NCI-H2081 (cell line): ENCODE measurements at regions not wholly inside any gene's neighbourhood (a gene's known extent, or its start where the extent isn't known, plus 50 kb on each side); places are given as distances from the start of the nearest gene placed in this dataset.

Experiments
- DNase-seq, 2 experiments: peaks; one replicate each; lab custom pipeline; 2025; lab: John Stamatoyannopoulos, UW

DNA sequence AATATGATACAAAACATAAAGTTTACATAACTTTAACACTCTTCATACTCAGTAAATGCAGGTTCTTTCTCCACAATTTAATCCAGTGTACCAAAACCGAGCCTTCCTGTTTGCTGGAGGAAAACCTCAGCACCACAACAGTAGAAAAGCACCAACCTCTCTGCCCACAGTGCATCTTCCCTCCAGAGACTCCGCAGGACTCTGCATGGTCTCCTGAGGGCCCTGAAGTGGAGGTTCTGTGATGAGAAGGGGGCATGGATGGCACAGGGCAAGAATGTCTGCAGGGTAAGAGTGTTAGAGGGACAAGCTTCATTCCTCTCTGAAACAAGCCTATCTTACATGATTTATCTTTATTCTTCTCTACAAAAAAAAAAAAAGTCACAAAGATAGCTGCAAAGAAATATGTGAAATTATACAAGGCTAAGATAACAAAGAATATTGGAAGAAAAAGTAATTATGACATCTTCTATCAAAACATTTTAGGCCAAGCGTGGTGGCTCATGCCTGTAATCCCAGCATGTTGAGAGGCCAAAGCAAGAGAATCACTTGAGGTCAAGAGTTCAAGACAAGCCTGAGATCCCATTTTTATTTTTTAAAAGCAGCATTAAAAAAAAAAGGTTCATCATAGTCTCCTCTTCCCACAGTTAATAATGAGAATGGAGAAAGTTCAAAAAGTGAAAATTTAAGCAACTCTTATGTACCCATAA is 102.0 kb downstream of the VPREB1 start:
- DNase-seq = no peak

- DNase-seq = no peak
Observed at GRCh38 chr22:22348127-22348814, 103.7 kb downstream of the VPREB1 start.

DNA sequence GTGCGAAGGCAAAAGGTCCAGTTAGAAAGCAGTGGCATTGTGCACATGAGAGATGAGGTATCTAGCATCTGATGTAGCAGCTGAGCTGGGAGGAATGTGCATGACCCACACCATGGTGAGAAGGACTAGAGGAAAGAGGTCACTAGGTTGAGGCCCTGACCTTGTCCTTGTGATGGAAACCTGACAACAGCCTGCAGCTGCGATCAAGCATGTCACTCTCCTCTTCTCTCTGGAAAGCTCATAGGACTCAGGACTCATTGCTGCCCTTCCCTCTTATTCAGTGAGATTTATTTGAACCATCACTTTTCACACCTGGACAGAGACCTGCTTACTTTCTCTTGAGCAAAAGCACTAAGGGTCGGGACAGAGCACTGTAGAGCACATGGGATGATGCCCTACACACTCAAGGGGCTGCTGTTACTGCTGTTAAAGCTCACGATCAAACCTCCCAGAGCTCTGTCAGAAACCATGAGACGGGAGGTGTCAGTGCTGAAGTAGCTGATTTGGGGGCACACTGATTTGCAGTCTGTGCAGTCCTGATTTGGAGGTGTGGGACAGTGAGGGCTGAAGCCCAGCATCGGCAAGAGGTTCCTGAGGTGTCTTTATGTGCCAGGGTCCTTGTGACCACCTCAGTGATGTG is 104.3 kb downstream of the VPREB1 start:
- DNase-seq = no peak

- no peak for DNase-seq
Observed at GRCh38 chr22:22349455-22349836, 104.9 kb downstream of the VPREB1 start.

DNA sequence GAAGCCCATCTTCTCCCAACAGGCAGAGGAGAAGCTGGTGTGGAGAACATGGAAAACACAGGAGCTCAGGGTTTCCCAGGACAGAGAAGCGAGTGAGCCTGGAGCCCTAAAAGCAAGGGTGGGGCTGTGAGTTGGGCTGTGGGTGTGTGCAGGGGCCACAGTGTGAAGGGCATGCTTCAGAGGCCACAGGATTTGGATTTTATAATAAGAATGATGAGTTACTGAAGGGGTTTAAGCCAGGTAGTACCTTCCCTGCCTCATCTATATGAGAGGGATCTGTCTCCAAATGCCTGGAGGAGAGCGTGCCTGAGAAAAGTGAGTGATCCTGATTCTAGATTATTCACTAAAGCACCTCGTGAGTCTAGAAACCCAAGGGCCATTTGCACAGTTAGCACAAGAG is 106.8 kb downstream of the VPREB1 start:
- DNase-seq = no peak

DNA sequence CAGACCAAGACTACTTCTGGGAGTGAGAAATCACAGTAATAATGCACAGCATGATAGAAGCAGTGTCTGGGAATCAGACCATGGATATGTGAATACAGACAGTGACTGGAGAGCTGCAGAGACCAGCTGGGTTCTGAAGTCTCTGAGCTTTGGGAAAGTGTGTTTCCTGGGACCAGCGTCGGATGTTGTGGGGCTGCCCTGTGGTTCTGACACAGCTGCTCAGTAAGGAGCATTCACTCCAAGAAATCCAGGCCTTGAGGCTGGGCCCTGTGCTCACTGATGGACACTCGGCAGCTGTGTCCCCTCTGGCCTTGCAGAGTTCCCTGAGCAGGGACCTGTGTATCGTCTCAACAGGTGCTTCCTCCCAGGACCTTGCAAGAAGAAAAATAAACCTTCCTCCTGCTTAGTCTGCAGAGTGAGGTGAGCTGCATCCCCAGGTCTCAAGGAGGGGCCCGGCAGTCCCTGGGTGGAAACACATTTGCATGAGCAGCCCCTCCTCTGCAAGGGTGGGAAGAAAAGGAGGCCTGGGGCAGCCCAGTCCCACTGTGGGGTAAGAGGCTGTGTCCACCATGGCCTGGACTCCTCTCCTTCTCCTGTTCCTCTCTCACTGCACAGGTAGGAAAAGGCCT is 107.9 kb downstream of the VPREB1 start:
- DNase-seq = no peak

DNA sequence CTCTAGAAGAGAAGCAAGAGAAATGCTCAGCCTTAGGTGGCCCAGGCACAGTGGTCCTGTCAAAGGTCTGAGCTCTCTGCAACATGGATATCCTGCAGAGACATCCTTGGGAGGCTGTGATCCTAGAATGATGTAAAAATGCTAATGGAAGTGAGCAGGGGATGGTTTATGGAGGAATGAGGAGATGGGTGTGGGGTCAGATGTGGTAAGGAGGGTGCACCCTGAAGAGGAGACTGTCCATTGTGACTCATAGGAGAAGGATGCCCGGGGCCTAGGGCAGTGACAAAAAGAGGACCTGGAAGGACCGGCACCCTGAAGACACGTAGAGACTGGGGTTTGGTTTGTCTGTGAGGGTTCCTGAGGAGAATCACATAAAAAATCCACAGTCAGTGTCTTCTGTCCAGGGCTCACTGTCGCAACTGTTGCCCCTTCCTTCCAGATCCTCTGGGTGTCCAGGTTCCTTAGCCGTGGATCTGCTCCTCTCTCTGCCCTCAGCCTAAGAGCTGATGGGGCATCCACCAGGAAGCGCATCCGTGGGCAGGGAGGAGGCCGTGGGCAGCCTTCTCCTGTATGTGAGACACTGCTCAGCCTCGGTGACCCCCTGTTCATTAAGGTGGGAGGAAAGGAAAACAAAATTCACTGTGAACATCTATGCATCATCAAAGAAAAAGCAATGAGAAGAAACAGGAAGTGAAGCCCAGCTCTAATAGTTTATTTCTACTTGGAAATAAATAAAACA is 110.7 kb downstream of the VPREB1 start:
- DNase-seq = no peak

GRCh38 chr22:22357024-22357883 is 112.7 kb downstream of the VPREB1 start:
- peak; percentile 79 to 84 for DNase-seq

DNA sequence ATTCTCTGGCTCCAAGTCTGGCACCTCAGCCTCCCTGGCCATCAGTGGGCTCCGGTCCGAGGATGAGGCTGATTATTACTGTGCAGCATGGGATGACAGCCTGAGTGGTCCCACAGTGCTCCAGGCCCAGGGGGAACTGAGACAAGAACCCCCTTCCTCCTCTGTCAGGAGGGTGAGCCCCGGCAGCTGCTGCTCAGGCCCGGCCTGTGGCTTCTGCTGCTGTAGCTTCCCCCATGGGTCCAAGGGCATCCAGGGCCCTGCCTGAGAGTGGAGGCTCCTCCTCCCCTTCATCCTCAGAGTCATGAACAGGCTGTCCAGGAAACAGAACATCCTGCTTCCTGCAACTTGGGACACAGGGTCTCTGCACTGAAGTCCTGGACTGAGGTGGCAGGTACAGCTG is 113.6 kb downstream of the VPREB1 start:
- DNase-seq = no peak

- no peak for DNase-seq
Observed at GRCh38 chr22:22358686-22359085, 114.1 kb downstream of the VPREB1 start.

- DNase-seq = no peak
Observed at GRCh38 chr22:22359465-22359864, 114.9 kb downstream of the VPREB1 start.

GRCh38 chr22:22360014-22360413 is 115.4 kb downstream of the VPREB1 start:
- no peak for DNase-seq

DNA sequence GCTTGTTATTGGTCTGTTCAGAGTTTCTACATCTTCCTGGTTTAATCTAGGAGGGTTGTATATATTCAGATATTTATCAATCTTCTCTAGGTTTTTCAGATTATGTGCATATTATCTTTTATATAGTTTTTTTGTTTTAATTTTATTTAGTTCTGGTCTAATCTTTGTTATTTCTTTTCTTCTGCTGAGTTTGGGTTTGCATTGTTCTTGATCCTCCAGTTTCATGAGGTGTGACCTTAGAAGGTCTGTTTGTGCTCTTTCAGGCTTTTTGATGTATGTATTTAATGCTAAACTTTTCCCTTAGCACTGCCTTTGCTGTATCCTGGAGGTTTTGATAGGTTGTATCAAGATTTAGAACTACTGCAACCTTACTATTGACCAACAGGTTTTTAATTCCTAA is 117.7 kb downstream of the VPREB1 start:
- DNase-seq = no peak

DNA sequence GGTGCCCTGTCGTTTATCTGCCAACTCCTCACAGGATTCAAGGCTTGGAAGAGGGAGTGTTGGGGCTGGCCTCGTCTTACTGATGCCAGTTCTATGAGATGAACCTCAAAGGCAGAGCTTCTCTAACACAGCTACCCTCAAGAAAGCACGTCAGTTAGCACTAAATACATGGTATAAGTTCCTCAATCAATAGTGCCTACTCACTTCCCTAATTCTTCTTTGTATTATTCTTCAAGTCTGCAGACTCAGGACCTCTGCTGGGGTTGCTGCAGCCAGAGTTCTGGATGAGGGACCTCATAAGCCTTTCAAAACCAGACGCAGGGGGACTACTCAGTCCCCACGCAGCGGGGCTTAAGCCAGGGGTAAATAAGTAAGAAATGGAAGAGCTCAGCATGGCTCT is 118.3 kb downstream of the VPREB1 start:
- DNase-seq = no peak

GRCh38 chr22:22364207-22364606 is 119.6 kb downstream of the VPREB1 start:
- no peak for DNase-seq

- no peak for DNase-seq
Observed at GRCh38 chr22:22366537-22366936, 122.0 kb downstream of the VPREB1 start.

DNA sequence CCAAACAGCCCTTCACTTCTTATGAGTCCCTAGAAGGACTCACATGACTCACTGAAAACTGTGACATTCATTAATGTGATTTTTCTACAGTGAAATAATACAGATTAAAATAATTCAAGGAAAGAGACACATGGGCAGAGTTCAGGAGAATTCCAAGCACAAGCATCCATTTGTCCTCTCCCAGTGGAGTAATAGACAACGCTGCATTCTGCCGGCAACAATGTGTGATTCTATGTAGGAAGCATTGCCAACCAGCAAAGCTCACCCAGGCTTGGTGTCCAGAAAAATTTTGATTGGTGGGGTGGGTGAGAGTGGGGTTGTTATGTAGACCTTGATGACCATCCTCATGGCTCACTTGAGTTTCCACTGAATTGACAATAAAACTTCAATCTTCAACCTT is 123.9 kb downstream of the VPREB1 start:
- DNase-seq = no peak

- DNase-seq = peak in 1 of 2 experiments; percentile 69
Observed at GRCh38 chr22:22369219-22369963, 124.8 kb downstream of the VPREB1 start.

GRCh38 chr22:22369964-22370270 is 125.3 kb downstream of the VPREB1 start:
- no peak for DNase-seq

- no peak for DNase-seq
Observed at GRCh38 chr22:22371031-22371541, 126.5 kb downstream of the VPREB1 start.
